K562 (cell line): ENCODE measurements at regions not wholly inside any gene's neighbourhood (a gene's known extent, or its start where the extent isn't known, plus 50 kb on each side); places are given as distances from the start of the nearest gene placed in this dataset.
"Not testable (repeated sequence)": the region's sequence is repeated elsewhere in the genome, so short reads cannot be mapped to it uniquely, and the experiment has no call there.

ENCODE experiments used
- ATAC-seq: fragments of 200-7000 bp; cut with Tn5 transposase; 3 replicates; pipeline ENCODE4 v1.9.1; 2020; ENCODE audit warnings: moderate library complexity
- BruUV-seq: library from RNA; stranded (reverse); fragments of 400-500 nt; replicated peaks from 2 replicates; lab custom pipeline; 2021; lab: Mats Ljungman, UMichigan
- CTCF ChIA-PET: fragments of 300-600 bp; formaldehyde crosslinking; extraction: SDS; loops from one replicate; lab custom pipeline; 2021; ENCODE audit warnings: low intra/inter-chr PET ratio; lab: Yijun Ruan, JAX
- POLR2A ChIA-PET: fragments of 300-600, 350-650 bp; sonication (Branson Sonifier 250); formaldehyde crosslinking; extraction: SDS; loops from one replicate; lab custom pipeline; 2021; ENCODE audit warnings: antibody characterized with exemption, inconsistent platforms; lab: Yijun Ruan, JAX
- DNase-seq, 4 experiments: peaks; one replicate each; pipeline versions ENCODE4 v3.0.0 to v3.0.0-alpha.2; 2011 to 2018; ENCODE audit warnings: low spot score in 3 of 4, mixed read lengths in 3 of 4; ENCODE audit errors: extremely low read depth in 1 of 4
- FAIRE-seq: peaks from 2 replicates; lab custom pipeline; 2011; peaks lifted over from hg19 to GRCh38; lab: Jason Lieb, UNC
- H2AFZ ChIP-seq: 2 replicates; pipeline ENCODE4 v1.6.0; 2011; ENCODE audit warnings: low read depth, low read length, control low read depth, inconsistent platforms
- H3K27ac ChIP-seq: fragments of 200-600 bp; 3 replicates; pipeline ENCODE4 v1.8.0; 2011; ENCODE audit warnings: low read depth, mild to moderate bottlenecking, control low read depth, inconsistent platforms, low read length, moderate library complexity, mixed read lengths; ENCODE audit errors: extremely low read depth
- H3K27me3 ChIP-seq, 2 experiments: fragments of 300-600 bp in 1 of 2; 2 replicates in 1 of 2; 3 replicates in 1 of 2; pipeline versions ENCODE4 v1.6.0 to v1.8.0; 2011; ENCODE audit warnings: inconsistent platforms in 2 of 2, low read length in 2 of 2, mild to moderate bottlenecking in 1 of 2, mixed read lengths in 1 of 2, moderate library complexity in 1 of 2; ENCODE audit not compliant: control insufficient read depth in 2 of 2, insufficient read depth in 2 of 2
- H3K36me3 ChIP-seq: fragments of 300-600 bp; 3 replicates; pipeline ENCODE4 v1.8.0; 2011; ENCODE audit warnings: mild to moderate bottlenecking, low read length, inconsistent platforms; ENCODE audit not compliant: control insufficient read depth, insufficient read depth
- H3K4me1 ChIP-seq, 2 experiments: fragments of 200-600 bp in 1 of 2; replicated peaks in 1 of 2; 2 replicates in 1 of 2; 3 replicates in 1 of 2; pipeline versions ENCODE4 v1.5.1 to v1.8.0; 2011; ENCODE audit warnings: inconsistent platforms in 2 of 2, low read length in 2 of 2, mild to moderate bottlenecking in 1 of 2, mixed read lengths in 1 of 2, moderate library complexity in 1 of 2; ENCODE audit not compliant: control insufficient read depth in 2 of 2, insufficient read depth in 2 of 2
- H3K4me2 ChIP-seq: 2 replicates; pipeline ENCODE4 v1.6.1; 2011; ENCODE audit warnings: low read length, control low read depth, inconsistent platforms, mixed read lengths; ENCODE audit not compliant: insufficient read depth
- H3K4me3 ChIP-seq: fragments of 200-600 bp; sonication (generic), shearing (Covaris generic); 2 replicates; pipeline ENCODE4 v1.5.1; 2016; ENCODE audit warnings: control low read depth, inconsistent platforms
- H3K79me2 ChIP-seq: fragments of 200-600 bp; 3 replicates; pipeline ENCODE4 v1.8.0; 2011; ENCODE audit warnings: low read length, inconsistent platforms; ENCODE audit not compliant: control insufficient read depth, insufficient read depth
- H3K9ac ChIP-seq, 2 experiments: 2 replicates each; pipeline versions ENCODE4 v1.6.0 to v1.6.1; 2011; ENCODE audit warnings: low read depth in 2 of 2, low read length in 2 of 2, control low read depth in 1 of 2, inconsistent platforms in 1 of 2, mild to moderate bottlenecking in 1 of 2, mixed read lengths in 1 of 2; ENCODE audit not compliant: insufficient read depth in 1 of 2
- H3K9me1 ChIP-seq: one replicate; pipeline ENCODE4 v1.6.0; 2011; ENCODE audit warnings: inconsistent platforms, mild to moderate bottlenecking, low read length, moderate library complexity; ENCODE audit not compliant: control insufficient read depth, insufficient read depth
- H3K9me3 ChIP-seq: replicated peaks from 2 replicates; pipeline ENCODE4 v1.5.1; 2011; ENCODE audit warnings: low read depth, low read length, inconsistent platforms; ENCODE audit not compliant: control insufficient read depth, insufficient read depth
- H4K20me1 ChIP-seq: replicated peaks from 2 replicates; pipeline ENCODE4 v1.6.1; 2011; ENCODE audit warnings: low read length, inconsistent platforms, mixed read lengths; ENCODE audit not compliant: control insufficient read depth, insufficient read depth
- AFF4 ChIP-seq: sonication (generic); formaldehyde crosslinking; IDR thresholded peaks from 2 replicates; pipeline ENCODE4 v1.8.0; 2023; ENCODE audit warnings: mild to moderate bottlenecking, missing genetic modification reagents
- CBX2 ChIP-seq: fragments of 200-600 bp; sonication (generic); IDR thresholded peaks from one replicate; pipeline ENCODE4 v1.6.1; 2012; ENCODE audit warnings: mild to moderate bottlenecking, low read length, inconsistent platforms; ENCODE audit not compliant: insufficient read depth, poor library complexity, severe bottlenecking
- ETV5 ChIP-seq: sonication (generic); formaldehyde crosslinking; IDR thresholded peaks from 2 replicates; pipeline ENCODE4 v1.4.0; 2020; ENCODE audit warnings: low read depth, mild to moderate bottlenecking, missing genetic modification reagents
- RBM25 ChIP-seq: fragments of 200-400 bp; formaldehyde crosslinking; IDR thresholded peaks from 2 replicates; pipeline ENCODE4 v1.6.1; 2018; ENCODE audit warnings: low read length, low read depth, moderate library complexity; ENCODE audit not compliant: severe bottlenecking
- RERE ChIP-seq: sonication (generic); formaldehyde crosslinking; IDR thresholded peaks from 2 replicates; pipeline ENCODE4 v1.8.0; 2023; ENCODE audit warnings: missing genetic modification reagents, mild to moderate bottlenecking, borderline replicate concordance
- ZNF146 ChIP-seq: IDR thresholded peaks from one replicate; pipeline ENCODE4 v1.6.1; 2018; ENCODE audit warnings: missing compliant biosample characterization; ENCODE audit not compliant: unreplicated experiment
- WGBS: fragments of 100-300 bp; shearing (Covaris generic); methylation state at CpG from one replicate; pipeline ENCODE4 v1.1.6; 2016; ENCODE audit warnings: low coverage, mixed read lengths; ENCODE audit not compliant: insufficient coverage; ENCODE audit errors: missing lambda C conversion rate; 5-methylcytosine and 5-hydroxymethylcytosine counted together
- in situ Hi-C: fragments of 300-500 bp; cut with MboI; formaldehyde crosslinking; loops from 4 replicates; pipeline ENCODE4 v1.15.0; 2018; ENCODE audit warnings: inconsistent platforms, mixed read lengths
- intact Hi-C: fragments of 100-400 bp; cut with micrococcal nuclease; formaldehyde crosslinking; loops from 2 replicates; pipeline ENCODE4 v1.14.2; 2022

DNA sequence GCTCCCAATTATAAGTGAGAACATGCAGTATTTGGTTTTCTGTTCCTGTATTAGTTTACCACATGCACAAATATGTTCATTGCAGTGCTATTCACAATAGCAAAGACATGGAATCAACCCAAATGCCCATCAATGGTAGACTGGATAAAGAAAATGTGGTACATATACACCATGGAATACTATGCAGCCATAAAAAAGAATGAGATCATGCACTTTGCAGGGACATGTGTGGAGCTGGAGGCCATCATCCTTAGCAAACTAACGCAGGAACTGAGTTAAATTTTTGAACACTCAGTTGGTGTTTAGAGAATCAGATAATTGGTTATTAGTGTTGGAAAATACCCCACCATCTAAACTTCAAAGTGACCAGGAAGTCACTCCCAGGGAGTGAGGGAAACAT, 111.2 kb upstream of the LYZL2 start:
- in situ Hi-C loops, result loop anchor here (25.0 kb wide), 1 partner anchor 1047 kb away; no protein-coding TSS in a partner anchor
- intact Hi-C loops, CTCF ChIA-PET, H3K9ac ChIP-seq, H3K9me3 ChIP-seq, H4K20me1 ChIP-seq, H3K4me3 ChIP-seq, ATAC-seq, H3K4me2 ChIP-seq, DNase-seq, H3K79me2 ChIP-seq, POLR2A ChIA-PET, H3K36me3 ChIP-seq, FAIRE-seq, H3K27ac ChIP-seq, H3K4me1 ChIP-seq, H2AFZ ChIP-seq, BruUV-seq, H3K9me1 ChIP-seq: not testable (repeated sequence)
- H3K27me3 ChIP-seq, result peaks cover 2 to 36% of the 10 kb centered on the region in 2 experiments; a peak in 3 of 5 replicates
- TF ChIP-seq ZNF146, result peak; percentile 24
- TF ChIP-seq RBM25, result peak; percentile 23
- WGBS, result 0% methylated on average over 1 of the region's 1 CpG

DNA sequence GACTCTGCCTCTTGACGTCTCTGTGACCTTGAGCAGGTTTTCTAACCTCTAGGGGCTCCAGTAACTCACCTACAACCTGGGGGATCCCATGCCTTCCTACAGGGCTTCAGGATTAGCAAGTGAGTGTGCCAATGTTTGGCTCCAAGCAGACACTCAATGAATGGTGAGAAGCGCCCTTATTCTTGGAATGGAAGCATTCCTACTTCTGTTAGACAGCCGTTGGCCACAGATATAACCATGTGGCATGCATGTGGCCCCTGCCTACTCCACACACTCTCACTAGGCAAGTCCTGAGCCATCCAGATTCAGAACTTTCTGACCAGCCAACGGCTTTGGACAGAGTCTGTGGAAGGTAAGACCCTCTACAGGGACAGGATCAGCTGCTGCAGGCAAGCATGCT, 108.9 kb upstream of the LYZL2 start:
- Histone ChIP-seq H2AFZ (no peak overlapping the region), H3K4me1 (no peaks in the 10 kb centered on the region), H3K9me1 (no peaks in the 10 kb centered on the region), H3K27me3 (peaks cover 2 to 37% of the 10 kb centered on the region in 2 experiments; a peak in 3 of 5 replicates), H3K4me2 (no peak overlapping the region), H3K36me3 (no peaks in the 10 kb centered on the region), H3K27ac (no peak overlapping the region), H3K79me2 (no peaks in the 10 kb centered on the region), H3K9me3 (no peaks in the 10 kb centered on the region), H4K20me1 (no peaks in the 10 kb centered on the region), H3K9ac (no peak overlapping the region), H3K4me3 (no peak overlapping the region)
- in situ Hi-C loops, result loop anchor here (25.0 kb wide), 1 partner anchor 1049 kb away; no protein-coding TSS in a partner anchor
- DNase-seq (no peak), ATAC-seq (no peak), FAIRE-seq (no peak)
- POLR2A ChIA-PET, result no interaction called here
- no TSS peak for BruUV-seq
- 1% methylated on average over 4 of the region's 4 CpGs for WGBS
- CTCF ChIA-PET, result no interaction called here
- intact Hi-C loops, result no loop called here
- no peak for TF ChIP-seq AFF4
- TF ChIP-seq RERE (CRISPR knock-in tag), result no peak
- TF ChIP-seq CBX2, result no peak
- no peak for TF ChIP-seq ETV5 (CRISPR knock-in tag)
